HepG2 (cell line): ENCODE measurements at regions not wholly inside any gene's neighbourhood (a gene's known extent, or its start where the extent isn't known, plus 50 kb on each side); places are given as distances from the start of the nearest gene placed in this dataset.

Source experiments
- ATAC-seq: fragments of 200-7000 bp; cut with Tn5 transposase; 3 replicates; pipeline ENCODE4 v1.9.1; 2020; ENCODE audit warnings: mild to moderate bottlenecking, moderate library complexity
- BruUV-seq: library from RNA; stranded (reverse); fragments of 400-500 nt; replicated peaks from 2 replicates; lab custom pipeline; 2021; lab: Mats Ljungman, UMichigan
- CTCF ChIA-PET: fragments of 300-600 bp; formaldehyde crosslinking; extraction: SDS; loops from one replicate; lab custom pipeline; 2021; ENCODE audit warnings: low total read pairs, inconsistent platforms, low intra/inter-chr PET ratio; lab: Yijun Ruan, JAX
- POLR2A ChIA-PET: fragments of 350-600 bp; sonication (Branson Sonifier 250); formaldehyde crosslinking; loops from one replicate; lab custom pipeline; 2020; ENCODE audit warnings: antibody characterized with exemption, inconsistent platforms; lab: Yijun Ruan, JAX
- DNase-seq: peaks from one replicate; pipeline ENCODE4 v3.0.0-alpha.2; 2015; ENCODE audit warnings: low spot score
- FAIRE-seq: peaks from 3 replicates; lab custom pipeline; 2011; peaks lifted over from hg19 to GRCh38; lab: Jason Lieb, UNC
- H2AFZ ChIP-seq: one replicate; pipeline ENCODE4 v1.6.1; 2011; ENCODE audit warnings: low read length, inconsistent platforms
- H3K27ac ChIP-seq: fragments of 300-600 bp; 3 replicates; pipeline ENCODE4 v1.8.0; 2011; ENCODE audit warnings: mixed run types, mild to moderate bottlenecking, mixed read lengths, low read length, inconsistent platforms; ENCODE audit not compliant: insufficient read depth; ENCODE audit errors: extremely low read length
- H3K27me3 ChIP-seq, 2 experiments: fragments of 200-600 bp in 1 of 2; 2 replicates in 1 of 2; 3 replicates in 1 of 2; pipeline versions ENCODE4 v1.6.0 to v1.8.0; 2011; ENCODE audit warnings: low read length in 2 of 2, mild to moderate bottlenecking in 2 of 2, moderate library complexity in 2 of 2, inconsistent platforms in 1 of 2; ENCODE audit not compliant: insufficient read depth in 2 of 2, control insufficient read depth in 1 of 2
- H3K36me3 ChIP-seq, 2 experiments: fragments of 200-600 bp in 1 of 2; replicated peaks in 1 of 2; 2 replicates in 1 of 2; 3 replicates in 1 of 2; pipeline versions ENCODE4 v1.5.1 to v1.8.0; 2011; ENCODE audit warnings: low read length in 2 of 2, inconsistent platforms in 1 of 2; ENCODE audit not compliant: insufficient read depth in 2 of 2, control insufficient read depth in 1 of 2
- H3K4me1 ChIP-seq: 2 replicates; pipeline ENCODE4 v1.5.1; 2012; ENCODE audit warnings: low read length, inconsistent platforms; ENCODE audit not compliant: insufficient read depth
- H3K4me2 ChIP-seq: 2 replicates; pipeline ENCODE4 v1.6.0; 2011; ENCODE audit warnings: low read depth, low read length, inconsistent platforms
- H3K4me3 ChIP-seq, 3 experiments: fragments of 200-600 bp in 1 of 3; sonication (generic), shearing (Covaris generic) in 1 of 3; replicated peaks in 1 of 3; 2 replicates each; pipeline ENCODE4 v1.5.1; 2011 to 2016; ENCODE audit warnings: low read length in 3 of 3, inconsistent platforms in 2 of 3, low read depth in 2 of 3, mild to moderate bottlenecking in 2 of 3, control low read depth in 1 of 3, mixed read lengths in 1 of 3; ENCODE audit not compliant: insufficient read depth in 1 of 3
- H3K79me2 ChIP-seq: one replicate; pipeline ENCODE4 v1.6.1; 2011; ENCODE audit warnings: low read length, inconsistent platforms; ENCODE audit not compliant: insufficient read depth
- H3K9ac ChIP-seq: 2 replicates; pipeline ENCODE4 v1.6.0; 2011; ENCODE audit warnings: mild to moderate bottlenecking, low read depth, low read length, inconsistent platforms; ENCODE audit not compliant: insufficient read depth
- H3K9me3 ChIP-seq: 2 replicates; pipeline ENCODE4 v1.5.1; 2012; ENCODE audit warnings: mild to moderate bottlenecking, low read length
- H4K20me1 ChIP-seq: 2 replicates; pipeline ENCODE4 v1.6.0; 2011; ENCODE audit warnings: inconsistent platforms, mild to moderate bottlenecking, low read length, moderate library complexity; ENCODE audit not compliant: insufficient read depth
- HES4 ChIP-seq: sonication (generic); formaldehyde crosslinking; IDR thresholded peaks from 2 replicates; pipeline ENCODE4 v1.9.0; 2021; ENCODE audit warnings: mild to moderate bottlenecking, missing genetic modification reagents, borderline replicate concordance
- HNRNPK ChIP-seq: fragments of 200-400 bp; formaldehyde crosslinking; IDR thresholded peaks from 2 replicates; pipeline ENCODE4 v1.6.1; 2018; ENCODE audit warnings: low read length, low read depth, moderate library complexity, mild to moderate bottlenecking; ENCODE audit not compliant: poor library complexity, severe bottlenecking
- NONO ChIP-seq, 2 experiments: fragments of 450-650 bp in 1 of 2; sonication (generic) in 1 of 2; formaldehyde crosslinking in 1 of 2; IDR thresholded peaks in 1 of 2; conservative IDR thresholded peaks in 1 of 2; 2 replicates each; pipeline versions ENCODE4 v1.6.1 to v1.8.0; 2017 to 2022; ENCODE audit warnings: mild to moderate bottlenecking in 1 of 2, missing genetic modification reagents in 1 of 2, moderate library complexity in 1 of 2
- RBM39 ChIP-seq: fragments of 200-400 bp; formaldehyde crosslinking; IDR thresholded peaks from one replicate; pipeline ENCODE4 v1.6.1; 2018; ENCODE audit warnings: antibody characterized with exemption, mild to moderate bottlenecking, low read depth, low read length; ENCODE audit not compliant: poor library complexity, severe bottlenecking
- TBX2 ChIP-seq: sonication (generic); formaldehyde crosslinking; IDR thresholded peaks from 2 replicates; pipeline ENCODE4 v1.5.0; 2020; ENCODE audit warnings: missing genetic modification reagents, mild to moderate bottlenecking, borderline replicate concordance
- THRA ChIP-seq: sonication (generic); formaldehyde crosslinking; IDR thresholded peaks from 2 replicates; pipeline ENCODE4 v1.4.0; 2020; ENCODE audit warnings: missing genetic modification reagents, borderline replicate concordance
- ZKSCAN8 ChIP-seq: IDR thresholded peaks from 2 replicates; pipeline ENCODE4 v1.6.1; 2016; ENCODE audit warnings: borderline replicate concordance, missing genetic modification reagents, missing compliant biosample characterization
- ZNF205 ChIP-seq: IDR thresholded peaks from 2 replicates; pipeline ENCODE4 v1.6.1; 2018; ENCODE audit warnings: missing biosample characterization, missing genetic modification reagents
- ZNF343 ChIP-seq: sonication (generic); formaldehyde crosslinking; IDR thresholded peaks from 2 replicates; pipeline ENCODE4 v1.4.0; 2020; ENCODE audit warnings: mild to moderate bottlenecking, missing genetic modification reagents
- ZNF724P ChIP-seq: sonication (generic); formaldehyde crosslinking; IDR thresholded peaks from 2 replicates; pipeline ENCODE4 v1.8.0; 2022; ENCODE audit warnings: missing genetic modification reagents, borderline replicate concordance
- WGBS: methylation state at CpG from one replicate; pipeline ENCODE4 v1.1.6; 2017; ENCODE audit warnings: low lambda C conversion rate; 5-methylcytosine and 5-hydroxymethylcytosine counted together
- in situ Hi-C: cut with HindIII; loops from 2 replicates; pipeline ENCODE4 v1.10.0; 2017; ENCODE audit warnings: low pct_unique_long_range_greater_than_20kb; ENCODE audit not compliant: extremely low pct_ligation_motif_present
- intact Hi-C: fragments of 100-400 bp; cut with micrococcal nuclease; formaldehyde crosslinking; loops from one replicate; pipeline ENCODE4 v1.10.0; 2022; ENCODE audit not compliant: unreplicated experiment
- small RNA-seq, 3 experiments: library from RNA; depleted of rRNA; stranded (forward); fragments of <200 nt; gene quantifications; one replicate each; pipeline ENCODE3, GENCODE V24; 2012; ENCODE audit warnings: low read depth in 2 of 3, low replicate concordance in 1 of 3; ENCODE audit not compliant: insufficient read length in 3 of 3, insufficient read depth in 2 of 3
- TF ChIP-seq, protein P1 (sequence below): sonication (generic); formaldehyde crosslinking; IDR thresholded peaks from 2 replicates; pipeline ENCODE4 v1.8.0; 2022; ENCODE audit warnings: low read depth, missing genetic modification reagents

GRCh38 chr9:13053504-13053903 is 226.0 kb downstream of the MPDZ start (continued):
- TF ChIP-seq, protein P1, sequence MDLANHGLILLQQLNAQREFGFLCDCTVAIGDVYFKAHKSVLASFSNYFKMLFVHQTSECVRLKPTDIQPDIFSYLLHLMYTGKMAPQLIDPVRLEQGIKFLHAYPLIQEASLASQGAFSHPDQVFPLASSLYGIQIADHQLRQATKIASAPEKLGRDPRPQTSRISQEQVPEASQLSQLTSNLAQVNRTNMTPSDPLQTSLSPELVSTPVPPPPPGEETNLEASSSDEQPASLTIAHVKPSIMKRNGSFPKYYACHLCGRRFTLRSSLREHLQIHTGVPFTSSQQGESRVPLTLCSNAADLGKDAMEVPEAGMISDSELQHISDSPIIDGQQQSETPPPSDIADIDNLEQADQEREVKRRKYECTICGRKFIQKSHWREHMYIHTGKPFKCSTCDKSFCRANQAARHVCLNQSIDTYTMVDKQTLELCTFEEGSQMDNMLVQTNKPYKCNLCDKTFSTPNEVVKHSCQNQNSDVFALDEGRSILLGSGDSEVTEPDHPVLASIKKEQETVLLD (CRISPR knock-in tag) = no peak
- TF ChIP-seq THRA (CRISPR knock-in tag) = no peak
- no peak for TF ChIP-seq TBX2 (CRISPR knock-in tag)
- no peak for TF ChIP-seq RBM39

DNA sequence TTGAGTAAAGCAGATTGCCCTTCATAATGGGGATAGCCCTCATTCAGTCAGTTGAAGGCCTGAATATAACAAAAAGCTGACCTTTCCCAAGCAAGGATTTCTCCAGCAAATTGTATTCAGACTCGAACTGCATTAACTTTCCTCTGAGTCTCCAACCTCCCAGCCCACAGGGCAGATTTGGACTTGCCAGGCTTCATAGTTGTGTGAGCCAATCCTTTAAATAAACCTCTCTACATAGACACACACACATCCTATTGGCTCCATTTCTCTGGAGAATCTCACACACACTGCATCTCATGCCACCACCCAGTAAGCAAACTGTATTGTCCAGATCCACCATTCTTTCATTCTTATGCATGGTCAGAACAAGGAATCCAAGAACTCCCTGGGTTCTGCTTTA is 225.1 kb downstream of the MPDZ start:
- in situ Hi-C loops (no loop called here), intact Hi-C loops (no loop called here)
- ChIA-PET POLR2A (no interaction called here), CTCF (no interaction called here)
- ATAC-seq = no peak
- Histone ChIP-seq H3K79me2 (no peaks in the 10 kb centered on the region), H3K4me1 (no peaks in the 10 kb centered on the region), H3K4me3 (no peak overlapping the region), H4K20me1 (no peaks in the 10 kb centered on the region), H3K9ac (no peak overlapping the region), H3K36me3 (no peaks in the 10 kb centered on the region), H2AFZ (no peak overlapping the region), H3K27me3 (no peaks in the 10 kb centered on the region), H3K27ac (no peak overlapping the region), H3K9me3 (no peaks in the 10 kb centered on the region)
- WGBS = 0% methylated on average over 1 of the region's 1 CpG
- no peak for DNase-seq
- no TSS peak for BruUV-seq
- TF ChIP-seq ZNF343 (CRISPR knock-in tag) (no peak), ZKSCAN8 (CRISPR knock-in tag) (no peak), NONO (IDR thresholded peaks at IDR 0.05) (no peak), NONO (CRISPR knock-in tag; conservative IDR thresholded peaks at IDR 0.05) (no peak), ZNF724P (CRISPR knock-in tag) (no peak), HES4 (CRISPR knock-in tag) (no peak), ZNF205 (CRISPR knock-in tag) (no peak), HNRNPK (no peak)
- TF ChIP-seq, all 625 proteins: peak for 0
- FAIRE-seq = no peak
- no peak overlapping the region for H3K4me2 ChIP-seq

Small RNA genes lying in the stretch of these regions (small RNA-seq; reads per million reads assigned to genes)
- 0 reads per million in 3 experiments for gene RF00019
